ENCODE measurements at regions not wholly inside any gene's neighbourhood (a gene's known extent, or its start where the extent isn't known, plus 50 kb on each side); places are given as distances from the start of the nearest gene placed in this dataset.

GRCh38 chr10:36681751-36682632 lies 443.4 kb upstream of the ANKRD30A start:
- DNase-seq, result no peak

- no peak for DNase-seq
These were observed 445.8 kb upstream of the ANKRD30A start for GRCh38 chr10:36679554-36679953.

GRCh38 chr10:36677431-36677768 lies 448.0 kb upstream of the ANKRD30A start:
- no peak for DNase-seq

- no peak for DNase-seq
These were observed 448.5 kb upstream of the ANKRD30A start for GRCh38 chr10:36676756-36677430.

GRCh38 chr10:36676321-36676720 lies 449.1 kb upstream of the ANKRD30A start:
- no peak for DNase-seq

- no peak for DNase-seq
These were observed 449.9 kb upstream of the ANKRD30A start for GRCh38 chr10:36675458-36675880.

GRCh38 chr10:36671607-36672006 lies 453.8 kb upstream of the ANKRD30A start:
- DNase-seq, result no peak

- no peak for DNase-seq
These were observed 454.6 kb upstream of the ANKRD30A start for GRCh38 chr10:36670621-36671402.

- no peak for DNase-seq
These were observed 455.6 kb upstream of the ANKRD30A start for GRCh38 chr10:36669615-36670352.

GRCh38 chr10:36666451-36666850 lies 458.9 kb upstream of the ANKRD30A start:
- no peak for DNase-seq

GRCh38 chr10:36662571-36662970 lies 462.8 kb upstream of the ANKRD30A start:
- no peak for DNase-seq

- DNase-seq, result no peak
These were observed 475.1 kb upstream of the ANKRD30A start for GRCh38 chr10:36650274-36650673.

- no peak for DNase-seq
These were observed 477.9 kb upstream of the ANKRD30A start for GRCh38 chr10:36647540-36647939.

- DNase-seq, result no peak
These were observed 484.8 kb upstream of the ANKRD30A start for GRCh38 chr10:36640626-36641025.

- no peak for DNase-seq
These were observed 486.8 kb upstream of the ANKRD30A start for GRCh38 chr10:36638462-36639155.

GRCh38 chr10:36636879-36637278 lies 488.5 kb upstream of the ANKRD30A start:
- no peak for DNase-seq

GRCh38 chr10:36636285-36636839 lies 489.0 kb upstream of the ANKRD30A start:
- DNase-seq, result no peak

GRCh38 chr10:36634916-36635315 lies 490.5 kb upstream of the ANKRD30A start:
- no peak for DNase-seq

- no peak for DNase-seq
These were observed 495.1 kb upstream of the ANKRD30A start for GRCh38 chr10:36630267-36630666.

- DNase-seq, result no peak
These were observed 495.9 kb upstream of the ANKRD30A start for GRCh38 chr10:36629476-36629875.

GRCh38 chr10:36624551-36625100 lies 500.8 kb upstream of the ANKRD30A start:
- no peak for DNase-seq

GRCh38 chr10:36621346-36621745 lies 504.1 kb upstream of the ANKRD30A start:
- no peak for DNase-seq

Data from NCI-H526 treated with DMSO at 0.1 percent for 48 hours (cell line).